A549 (cell line): ENCODE measurements at regions not wholly inside any gene's neighbourhood (a gene's known extent, or its start where the extent isn't known, plus 50 kb on each side); places are given as distances from the start of the nearest gene placed in this dataset.

Experiments used
- ATAC-seq, 2 experiments: fragments of 200-7000 bp in 1 of 2; fragments of >200 bp in 1 of 2; cut with Nextera tagmentation in 1 of 2; cut with Tn5 transposase in 1 of 2; 3 replicates each; pipeline versions ENCODE4 v1.8.0 to v1.9.1; 2018 to 2020; ENCODE audit warnings: mild to moderate bottlenecking in 1 of 2, moderate library complexity in 1 of 2
- CTCF ChIA-PET: fragments of 300-600 bp; sonication (Branson Sonifier 250); formaldehyde crosslinking; extraction: SDS; loops from one replicate; lab custom pipeline; 2021; ENCODE audit warnings: antibody characterized with exemption, inconsistent platforms; lab: Yijun Ruan, JAX
- POLR2A ChIA-PET: fragments of 350-600 bp; formaldehyde crosslinking; extraction: SDS; loops from one replicate; lab custom pipeline; 2021; ENCODE audit warnings: antibody characterized with exemption, inconsistent platforms; lab: Yijun Ruan, JAX
- DNase-seq, 2 experiments: peaks; one replicate each; pipeline versions ENCODE4 v3.0.0 to v3.0.0-alpha.2; 2011 to 2016; ENCODE audit warnings: low read depth in 1 of 2, low spot score in 1 of 2
- FAIRE-seq: peaks from 2 replicates; lab custom pipeline; 2011; peaks lifted over from hg19 to GRCh38; lab: Jason Lieb, UNC
- H3K27ac ChIP-seq, 2 experiments: fragments of >200 bp; sonication (Bioruptor Twin); formaldehyde crosslinking; 3 replicates each; pipeline ENCODE4 v1.5.1; 2016 to 2017
- H3K4me1 ChIP-seq: fragments of >200 bp; sonication (Bioruptor Twin); formaldehyde crosslinking; 3 replicates; pipeline ENCODE4 v1.6.1; 2016
- H3K4me2 ChIP-seq: fragments of >200 bp; sonication (Bioruptor Twin); formaldehyde crosslinking; 3 replicates; pipeline ENCODE4 v1.6.1; 2016
- H3K4me3 ChIP-seq: fragments of >200 bp; sonication (Bioruptor Twin); formaldehyde crosslinking; 3 replicates; pipeline ENCODE4 v1.5.1; 2016
- H3K9me3 ChIP-seq: fragments of >200 bp; sonication (Bioruptor Twin); formaldehyde crosslinking; 3 replicates; pipeline ENCODE4 v1.6.1; 2016
- BCL3 ChIP-seq: fragments of >200 bp; sonication (Bioruptor Twin); formaldehyde crosslinking; IDR thresholded peaks from 3 replicates; pipeline ENCODE4 v1.6.1; 2016
- CBX2 ChIP-seq: fragments of 200-600 bp; sonication (generic); IDR thresholded peaks from 2 replicates; pipeline ENCODE4 v1.6.1; 2016; ENCODE audit warnings: low read depth, mild to moderate bottlenecking, borderline replicate concordance
- CEBPB ChIP-seq, 2 experiments: fragments of >200 bp in 1 of 2; sonication (Bioruptor Twin) in 1 of 2; formaldehyde crosslinking in 1 of 2; IDR thresholded peaks; 2 replicates each; pipeline ENCODE4 v1.6.1; 2012 to 2016
- CHD2 ChIP-seq: fragments of 150-350 bp; IDR thresholded peaks from 2 replicates; pipeline ENCODE4 v1.6.1; 2014; ENCODE audit warnings: low read length; ENCODE audit not compliant: partially characterized antibody
- CHD4 ChIP-seq: fragments of 200-600 bp; sonication (generic); IDR thresholded peaks from 2 replicates; pipeline ENCODE4 v1.6.1; 2016; ENCODE audit warnings: antibody characterized with exemption, mild to moderate bottlenecking, borderline replicate concordance
- FOSL2 ChIP-seq, 2 experiments: fragments of 450-650 bp in 1 of 2; fragments of >200 bp in 1 of 2; sonication (Bioruptor Twin) in 1 of 2; formaldehyde crosslinking; IDR thresholded peaks; 2 replicates each; pipeline versions ENCODE4 v1.5.0 to v1.6.1; 2016 to 2020; ENCODE audit warnings: mild to moderate bottlenecking in 1 of 2, moderate library complexity in 1 of 2
- FOXS1 ChIP-seq: fragments of 250-450 bp; sonication (Bioruptor Pico); IDR thresholded peaks from 2 replicates; pipeline ENCODE4 v1.5.0; 2020; ENCODE audit warnings: mild to moderate bottlenecking, moderate library complexity
- GATA3 ChIP-seq: IDR thresholded peaks from 2 replicates; pipeline ENCODE4 v1.6.1; 2012; ENCODE audit warnings: borderline replicate concordance
- HDAC2 ChIP-seq: fragments of 200-600 bp; sonication (generic); IDR thresholded peaks from 2 replicates; pipeline ENCODE4 v1.6.1; 2016
- HOXB13 ChIP-seq: fragments of 250-450 bp; sonication (Bioruptor Pico); IDR thresholded peaks from 2 replicates; pipeline ENCODE4 v1.5.0; 2020; ENCODE audit warnings: low read depth, mild to moderate bottlenecking, moderate library complexity
- HOXB5 ChIP-seq: fragments of 250-450 bp; sonication (Bioruptor Pico); IDR thresholded peaks from 2 replicates; pipeline ENCODE4 v1.5.0; 2020; ENCODE audit warnings: mild to moderate bottlenecking, moderate library complexity
- JUNB ChIP-seq: fragments of >200 bp; sonication (Bioruptor Twin); formaldehyde crosslinking; IDR thresholded peaks from 2 replicates; pipeline ENCODE4 v1.6.1; 2016
- MAX ChIP-seq: IDR thresholded peaks from 2 replicates; pipeline ENCODE4 v1.6.1; 2012
- MYC ChIP-seq: IDR thresholded peaks from 2 replicates; pipeline ENCODE4 v1.6.1; 2012; ENCODE audit warnings: mild to moderate bottlenecking, inconsistent platforms, low read length, improper control_type of control experiment, borderline replicate concordance
- NPAS2 ChIP-seq: fragments of 250-450 bp; sonication (Bioruptor Pico); IDR thresholded peaks from 2 replicates; pipeline ENCODE4 v1.8.0; 2022; ENCODE audit warnings: mild to moderate bottlenecking, moderate library complexity, borderline replicate concordance
- NR3C1 ChIP-seq: fragments of >200 bp; sonication (Bioruptor Twin); formaldehyde crosslinking; IDR thresholded peaks from 3 replicates; pipeline ENCODE4 v1.6.1; 2017
- PBX3 ChIP-seq: IDR thresholded peaks from 2 replicates; pipeline ENCODE4 v1.6.1; 2012
- POLR2A ChIP-seq: IDR thresholded peaks from 2 replicates; pipeline ENCODE4 v1.6.1; 2012; ENCODE audit warnings: mild to moderate bottlenecking, low read length
- RNF2 ChIP-seq: fragments of 200-600 bp; sonication (generic); IDR thresholded peaks from 2 replicates; pipeline ENCODE4 v1.6.1; 2016; ENCODE audit warnings: low read depth, mild to moderate bottlenecking, antibody characterized with exemption, moderate library complexity, borderline replicate concordance
- SREBF2 ChIP-seq: fragments of 450-650 bp; IDR thresholded peaks from 2 replicates; pipeline ENCODE4 v1.6.1; 2014; ENCODE audit warnings: mild to moderate bottlenecking, moderate library complexity
- TFCP2L1 ChIP-seq: fragments of 250-450 bp; sonication (Bioruptor Pico); IDR thresholded peaks from 2 replicates; pipeline ENCODE4 v1.5.0; 2021; ENCODE audit warnings: mild to moderate bottlenecking
- ZC3H11A ChIP-seq: fragments of 450-650 bp; IDR thresholded peaks from 2 replicates; pipeline ENCODE4 v1.6.1; 2014; ENCODE audit warnings: antibody characterized with exemption, mild to moderate bottlenecking
- ZFP36 ChIP-seq: fragments of 450-650 bp; IDR thresholded peaks from 2 replicates; pipeline ENCODE4 v1.6.1; 2014; ENCODE audit warnings: borderline replicate concordance; ENCODE audit not compliant: partially characterized antibody
- WGBS: methylation state at CpG from one replicate; pipeline ENCODE4 v1.1.6; 2017; ENCODE audit errors: missing lambda C conversion rate; 5-methylcytosine and 5-hydroxymethylcytosine counted together

- ChIA-PET CTCF (no interaction called here), POLR2A (no interaction called here)
- DNase-seq (no peak), ATAC-seq (no peak), FAIRE-seq (no peak)
- H3K27ac ChIP-seq: no peak overlapping the region
- H3K9me3 ChIP-seq: no peaks in the 10 kb centered on the region
- no peaks in the 10 kb centered on the region for H3K4me1 ChIP-seq
- no peak overlapping the region for H3K4me2 ChIP-seq
- TF ChIP-seq NR3C1 (no peak), HOXB13 (no peak), HDAC2 (no peak), RNF2 (no peak)
- no peak overlapping the region for H3K4me3 ChIP-seq
- WGBS: 0% methylated on average over 1 of the region's 5 CpGs
Observed at GRCh38 chr1:5403935-5404334, 588.3 kb downstream of the NPHP4 start.

GRCh38 chr1:5402618-5403017, 589.6 kb downstream of the NPHP4 start:
- H3K4me3 ChIP-seq: no peak overlapping the region
- ATAC-seq (no peak), DNase-seq (no peak), FAIRE-seq (no peak)
- ChIA-PET POLR2A (no interaction called here), CTCF (no interaction called here)
- TF ChIP-seq CHD4: no peak
- TF ChIP-seq BCL3: no peak
- no peak for TF ChIP-seq HOXB5 (CRISPR knock-in tag)
- TF ChIP-seq JUNB: no peak
- TF ChIP-seq CBX2: no peak
- TF ChIP-seq NPAS2 (CRISPR knock-in tag): no peak
- no peak for TF ChIP-seq MYC
- TF ChIP-seq GATA3: no peak
- TF ChIP-seq FOXS1 (CRISPR knock-in tag): no peak
- no peak for TF ChIP-seq SREBF2
- TF ChIP-seq MAX: no peak
- TF ChIP-seq PBX3: no peak
- no peak for TF ChIP-seq ZFP36
- 10% methylated on average over 8 of the region's 10 CpGs for WGBS
- H3K4me2 ChIP-seq: no peak overlapping the region
- H3K27ac ChIP-seq: no peak overlapping the region
- H3K4me1 ChIP-seq: no peaks in the 10 kb centered on the region
- no peaks in the 10 kb centered on the region for H3K9me3 ChIP-seq

GRCh38 chr1:5399771-5400170, 592.5 kb downstream of the NPHP4 start:
- POLR2A ChIA-PET: no interaction called here
- no peaks in the 10 kb centered on the region for H3K4me1 ChIP-seq
- CTCF ChIA-PET: no interaction called here
- H3K9me3 ChIP-seq: no peaks in the 10 kb centered on the region
- H3K4me2 ChIP-seq: no peak overlapping the region
- 8% methylated on average over 1 of the region's 1 CpG for WGBS
- no peak overlapping the region for H3K4me3 ChIP-seq
- no peak for DNase-seq
- TF ChIP-seq HOXB5 (CRISPR knock-in tag): no peak
- TF ChIP-seq FOSL2 (IDR thresholded peaks at IDR 0.05): no peak
- no peak for TF ChIP-seq FOSL2 (CRISPR knock-in tag; IDR thresholded peaks at IDR 0.05)
- TF ChIP-seq CEBPB (IDR thresholded peaks at IDR 0.05): no peak
- TF ChIP-seq, all 56 proteins: peak for 0
- ATAC-seq (no peak), FAIRE-seq (no peak)
- H3K27ac ChIP-seq: no peak overlapping the region

GRCh38 chr1:5396593-5396992, 595.6 kb downstream of the NPHP4 start:
- Histone ChIP-seq H3K4me1 (no peaks in the 10 kb centered on the region), H3K4me3 (no peak overlapping the region), H3K27ac (no peak overlapping the region), H3K9me3 (no peaks in the 10 kb centered on the region), H3K4me2 (no peak overlapping the region)
- WGBS: 6% methylated on average over 3 of the region's 3 CpGs
- CTCF ChIA-PET: no interaction called here
- POLR2A ChIA-PET: no interaction called here
- ATAC-seq: no peak
- DNase-seq: no peak
- no peak for TF ChIP-seq POLR2A
- no peak for TF ChIP-seq CHD2
- no peak for TF ChIP-seq ZC3H11A
- no peak for TF ChIP-seq HDAC2
- no peak for TF ChIP-seq TFCP2L1 (CRISPR knock-in tag)
- FAIRE-seq: no peak
